HepG2 (cell line): ENCODE measurements at regions not wholly inside any gene's neighbourhood (a gene's known extent, or its start where the extent isn't known, plus 50 kb on each side); places are given as distances from the start of the nearest gene placed in this dataset.

Experiments used
- ATAC-seq: fragments of 200-7000 bp; cut with Tn5 transposase; 3 replicates; pipeline ENCODE4 v1.9.1; 2020; ENCODE audit warnings: mild to moderate bottlenecking, moderate library complexity
- BruUV-seq: library from RNA; stranded (reverse); fragments of 400-500 nt; replicated peaks from 2 replicates; lab custom pipeline; 2021; lab: Mats Ljungman, UMichigan
- CTCF ChIA-PET: fragments of 300-600 bp; formaldehyde crosslinking; extraction: SDS; loops from one replicate; lab custom pipeline; 2021; ENCODE audit warnings: low total read pairs, inconsistent platforms, low intra/inter-chr PET ratio; lab: Yijun Ruan, JAX
- POLR2A ChIA-PET: fragments of 350-600 bp; sonication (Branson Sonifier 250); formaldehyde crosslinking; loops from one replicate; lab custom pipeline; 2020; ENCODE audit warnings: antibody characterized with exemption, inconsistent platforms; lab: Yijun Ruan, JAX
- DNase-seq: peaks from one replicate; pipeline ENCODE4 v3.0.0-alpha.2; 2015; ENCODE audit warnings: low spot score
- FAIRE-seq: peaks from 3 replicates; lab custom pipeline; 2011; peaks lifted over from hg19 to GRCh38; lab: Jason Lieb, UNC
- H2AFZ ChIP-seq: one replicate; pipeline ENCODE4 v1.6.1; 2011; ENCODE audit warnings: low read length, inconsistent platforms
- H3K27ac ChIP-seq: fragments of 300-600 bp; 3 replicates; pipeline ENCODE4 v1.8.0; 2011; ENCODE audit warnings: mixed run types, mild to moderate bottlenecking, mixed read lengths, low read length, inconsistent platforms; ENCODE audit not compliant: insufficient read depth; ENCODE audit errors: extremely low read length
- H3K27me3 ChIP-seq, 2 experiments: fragments of 200-600 bp in 1 of 2; 2 replicates in 1 of 2; 3 replicates in 1 of 2; pipeline versions ENCODE4 v1.6.0 to v1.8.0; 2011; ENCODE audit warnings: low read length in 2 of 2, mild to moderate bottlenecking in 2 of 2, moderate library complexity in 2 of 2, inconsistent platforms in 1 of 2; ENCODE audit not compliant: insufficient read depth in 2 of 2, control insufficient read depth in 1 of 2
- H3K36me3 ChIP-seq, 2 experiments: fragments of 200-600 bp in 1 of 2; replicated peaks in 1 of 2; 2 replicates in 1 of 2; 3 replicates in 1 of 2; pipeline versions ENCODE4 v1.5.1 to v1.8.0; 2011; ENCODE audit warnings: low read length in 2 of 2, inconsistent platforms in 1 of 2; ENCODE audit not compliant: insufficient read depth in 2 of 2, control insufficient read depth in 1 of 2
- H3K4me1 ChIP-seq: 2 replicates; pipeline ENCODE4 v1.5.1; 2012; ENCODE audit warnings: low read length, inconsistent platforms; ENCODE audit not compliant: insufficient read depth
- H3K4me2 ChIP-seq: 2 replicates; pipeline ENCODE4 v1.6.0; 2011; ENCODE audit warnings: low read depth, low read length, inconsistent platforms
- H3K4me3 ChIP-seq, 3 experiments: fragments of 200-600 bp in 1 of 3; sonication (generic), shearing (Covaris generic) in 1 of 3; replicated peaks in 1 of 3; 2 replicates each; pipeline ENCODE4 v1.5.1; 2011 to 2016; ENCODE audit warnings: low read length in 3 of 3, inconsistent platforms in 2 of 3, low read depth in 2 of 3, mild to moderate bottlenecking in 2 of 3, control low read depth in 1 of 3, mixed read lengths in 1 of 3; ENCODE audit not compliant: insufficient read depth in 1 of 3
- H3K79me2 ChIP-seq: one replicate; pipeline ENCODE4 v1.6.1; 2011; ENCODE audit warnings: low read length, inconsistent platforms; ENCODE audit not compliant: insufficient read depth
- H3K9ac ChIP-seq: 2 replicates; pipeline ENCODE4 v1.6.0; 2011; ENCODE audit warnings: mild to moderate bottlenecking, low read depth, low read length, inconsistent platforms; ENCODE audit not compliant: insufficient read depth
- H3K9me3 ChIP-seq: 2 replicates; pipeline ENCODE4 v1.5.1; 2012; ENCODE audit warnings: mild to moderate bottlenecking, low read length
- H4K20me1 ChIP-seq: 2 replicates; pipeline ENCODE4 v1.6.0; 2011; ENCODE audit warnings: inconsistent platforms, mild to moderate bottlenecking, low read length, moderate library complexity; ENCODE audit not compliant: insufficient read depth
- CAMTA2 ChIP-seq: sonication (generic); formaldehyde crosslinking; IDR thresholded peaks from 2 replicates; pipeline ENCODE4 v1.4.0; 2020; ENCODE audit warnings: mild to moderate bottlenecking, missing genetic modification reagents, borderline replicate concordance
- KAT8 ChIP-seq: IDR thresholded peaks from 2 replicates; pipeline ENCODE4 v1.6.1; 2016; ENCODE audit warnings: missing genetic modification reagents, missing compliant biosample characterization
- KDM1A ChIP-seq: IDR thresholded peaks from 2 replicates; pipeline ENCODE4 v1.6.1; 2016; ENCODE audit warnings: missing compliant biosample characterization
- SETDB1 ChIP-seq: sonication (generic); formaldehyde crosslinking; IDR thresholded peaks from 2 replicates; pipeline ENCODE4 v1.5.1; 2020; ENCODE audit warnings: missing genetic modification reagents, mild to moderate bottlenecking, borderline replicate concordance
- SP140L ChIP-seq: sonication (generic); formaldehyde crosslinking; IDR thresholded peaks from 2 replicates; pipeline ENCODE4 v1.4.0; 2020; ENCODE audit warnings: missing genetic modification reagents, borderline replicate concordance
- ZNF124 ChIP-seq: sonication (generic); formaldehyde crosslinking; IDR thresholded peaks from 2 replicates; pipeline ENCODE4 v1.4.0; 2020; ENCODE audit warnings: missing genetic modification reagents
- ZNF572 ChIP-seq: sonication (generic); formaldehyde crosslinking; IDR thresholded peaks from 2 replicates; pipeline ENCODE4 v1.5.1; 2020; ENCODE audit warnings: mild to moderate bottlenecking, missing genetic modification reagents
- ZSCAN25 ChIP-seq: sonication (generic); formaldehyde crosslinking; IDR thresholded peaks from 2 replicates; pipeline ENCODE4 v1.8.0; 2022; ENCODE audit warnings: mild to moderate bottlenecking, missing genetic modification reagents
- ZZZ3 ChIP-seq: sonication (generic); formaldehyde crosslinking; IDR thresholded peaks from 2 replicates; pipeline ENCODE4 v1.4.0; 2020; ENCODE audit warnings: missing genetic modification reagents, mild to moderate bottlenecking, borderline replicate concordance
- WGBS: methylation state at CpG from one replicate; pipeline ENCODE4 v1.1.6; 2017; ENCODE audit warnings: low lambda C conversion rate; 5-methylcytosine and 5-hydroxymethylcytosine counted together
- in situ Hi-C: cut with HindIII; loops from 2 replicates; pipeline ENCODE4 v1.10.0; 2017; ENCODE audit warnings: low pct_unique_long_range_greater_than_20kb; ENCODE audit not compliant: extremely low pct_ligation_motif_present
- intact Hi-C: fragments of 100-400 bp; cut with micrococcal nuclease; formaldehyde crosslinking; loops from one replicate; pipeline ENCODE4 v1.10.0; 2022; ENCODE audit not compliant: unreplicated experiment
- TF ChIP-seq, protein P1 (sequence below), 2 experiments: fragments of 450-650 bp in 1 of 2; sonication (generic) in 1 of 2; formaldehyde crosslinking in 1 of 2; IDR thresholded peaks; 2 replicates each; pipeline versions ENCODE4 v1.6.1 to v1.8.0; 2016 to 2022; ENCODE audit warnings: antibody characterized with exemption in 1 of 2, mild to moderate bottlenecking in 1 of 2, missing genetic modification reagents in 1 of 2
- TF ChIP-seq, protein P2 (sequence below): IDR thresholded peaks from 2 replicates; pipeline ENCODE4 v1.6.1; 2016; ENCODE audit warnings: control low read depth
- TF ChIP-seq, protein P3 (sequence below): sonication (generic); formaldehyde crosslinking; IDR thresholded peaks from 2 replicates; pipeline ENCODE4 v1.4.0; 2020; ENCODE audit warnings: mild to moderate bottlenecking, missing genetic modification reagents, borderline replicate concordance

DNA sequence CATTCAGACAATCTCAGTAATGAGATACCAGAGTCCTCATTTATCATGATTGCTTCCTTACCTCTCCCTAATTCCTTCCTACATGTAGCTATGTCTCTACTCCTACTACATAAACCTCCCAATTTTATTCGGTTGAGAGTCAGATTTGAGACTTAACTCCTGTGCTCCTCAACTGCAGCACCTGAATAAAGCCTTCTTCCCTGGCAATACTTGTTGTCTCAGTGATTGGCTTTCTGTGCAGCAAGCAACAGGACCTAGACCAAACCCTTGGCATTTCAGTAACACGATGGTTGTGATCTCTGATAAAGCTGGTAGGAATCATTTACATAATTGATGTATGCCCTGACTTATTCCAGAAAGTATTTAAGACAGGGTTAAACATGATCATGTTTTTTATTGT lies 106.7 kb upstream of the NANOGP8 start:
- H2AFZ ChIP-seq: no peak overlapping the region
- H3K36me3 ChIP-seq: no peaks in the 10 kb centered on the region
- ATAC-seq (no peak), DNase-seq (no peak), FAIRE-seq (no peak)
- POLR2A ChIA-PET: no interaction called here
- intact Hi-C loops (no loop called here), in situ Hi-C loops (no loop called here)
- BruUV-seq: no TSS peak
- no peak overlapping the region for H3K27ac ChIP-seq
- no peaks in the 10 kb centered on the region for H3K4me1 ChIP-seq
- no peaks in the 10 kb centered on the region for H4K20me1 ChIP-seq
- H3K79me2 ChIP-seq: no peaks in the 10 kb centered on the region
- no peak overlapping the region for H3K9ac ChIP-seq
- H3K4me2 ChIP-seq: no peak overlapping the region
- no peak overlapping the region for H3K4me3 ChIP-seq
- 8% methylated on average over 2 of the region's 2 CpGs for WGBS
- CTCF ChIA-PET: no interaction called here
- H3K9me3 ChIP-seq: peaks cover 26% of the 10 kb centered on the region
- no peaks in the 10 kb centered on the region for H3K27me3 ChIP-seq
- TF ChIP-seq, protein P1, sequence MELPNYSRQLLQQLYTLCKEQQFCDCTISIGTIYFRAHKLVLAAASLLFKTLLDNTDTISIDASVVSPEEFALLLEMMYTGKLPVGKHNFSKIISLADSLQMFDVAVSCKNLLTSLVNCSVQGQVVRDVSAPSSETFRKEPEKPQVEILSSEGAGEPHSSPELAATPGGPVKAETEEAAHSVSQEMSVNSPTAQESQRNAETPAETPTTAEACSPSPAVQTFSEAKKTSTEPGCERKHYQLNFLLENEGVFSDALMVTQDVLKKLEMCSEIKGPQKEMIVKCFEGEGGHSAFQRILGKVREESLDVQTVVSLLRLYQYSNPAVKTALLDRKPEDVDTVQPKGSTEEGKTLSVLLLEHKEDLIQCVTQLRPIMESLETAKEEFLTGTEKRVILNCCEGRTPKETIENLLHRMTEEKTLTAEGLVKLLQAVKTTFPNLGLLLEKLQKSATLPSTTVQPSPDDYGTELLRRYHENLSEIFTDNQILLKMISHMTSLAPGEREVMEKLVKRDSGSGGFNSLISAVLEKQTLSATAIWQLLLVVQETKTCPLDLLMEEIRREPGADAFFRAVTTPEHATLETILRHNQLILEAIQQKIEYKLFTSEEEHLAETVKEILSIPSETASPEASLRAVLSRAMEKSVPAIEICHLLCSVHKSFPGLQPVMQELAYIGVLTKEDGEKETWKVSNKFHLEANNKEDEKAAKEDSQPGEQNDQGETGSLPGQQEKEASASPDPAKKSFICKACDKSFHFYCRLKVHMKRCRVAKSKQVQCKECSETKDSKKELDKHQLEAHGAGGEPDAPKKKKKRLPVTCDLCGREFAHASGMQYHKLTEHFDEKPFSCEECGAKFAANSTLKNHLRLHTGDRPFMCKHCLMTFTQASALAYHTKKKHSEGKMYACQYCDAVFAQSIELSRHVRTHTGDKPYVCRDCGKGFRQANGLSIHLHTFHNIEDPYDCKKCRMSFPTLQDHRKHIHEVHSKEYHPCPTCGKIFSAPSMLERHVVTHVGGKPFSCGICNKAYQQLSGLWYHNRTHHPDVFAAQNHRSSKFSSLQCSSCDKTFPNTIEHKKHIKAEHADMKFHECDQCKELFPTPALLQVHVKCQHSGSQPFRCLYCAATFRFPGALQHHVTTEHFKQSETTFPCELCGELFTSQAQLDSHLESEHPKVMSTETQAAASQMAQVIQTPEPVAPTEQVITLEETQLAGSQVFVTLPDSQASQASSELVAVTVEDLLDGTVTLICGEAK (IDR thresholded peaks at IDR 0.05): no peak
- TF ChIP-seq, protein P1 (CRISPR knock-in tag; IDR thresholded peaks at IDR 0.05): no peak
- TF ChIP-seq CAMTA2 (no peak), ZNF124 (CRISPR knock-in tag) (peak; percentile 100), KDM1A (no peak), SP140L (CRISPR knock-in tag) (no peak), KAT8 (CRISPR knock-in tag) (no peak), ZSCAN25 (no peak), SETDB1 (CRISPR knock-in tag) (peak; percentile 32; the same call in 1 of the 2 replicates), ZZZ3 (CRISPR knock-in tag) (no peak), ZNF572 (CRISPR knock-in tag) (no peak)
- TF ChIP-seq, protein P2, sequence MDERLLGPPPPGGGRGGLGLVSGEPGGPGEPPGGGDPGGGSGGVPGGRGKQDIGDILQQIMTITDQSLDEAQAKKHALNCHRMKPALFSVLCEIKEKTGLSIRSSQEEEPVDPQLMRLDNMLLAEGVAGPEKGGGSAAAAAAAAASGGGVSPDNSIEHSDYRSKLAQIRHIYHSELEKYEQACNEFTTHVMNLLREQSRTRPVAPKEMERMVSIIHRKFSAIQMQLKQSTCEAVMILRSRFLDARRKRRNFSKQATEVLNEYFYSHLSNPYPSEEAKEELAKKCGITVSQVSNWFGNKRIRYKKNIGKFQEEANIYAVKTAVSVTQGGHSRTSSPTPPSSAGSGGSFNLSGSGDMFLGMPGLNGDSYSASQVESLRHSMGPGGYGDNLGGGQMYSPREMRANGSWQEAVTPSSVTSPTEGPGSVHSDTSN (CRISPR knock-in tag): no peak
- TF ChIP-seq, protein P3, sequence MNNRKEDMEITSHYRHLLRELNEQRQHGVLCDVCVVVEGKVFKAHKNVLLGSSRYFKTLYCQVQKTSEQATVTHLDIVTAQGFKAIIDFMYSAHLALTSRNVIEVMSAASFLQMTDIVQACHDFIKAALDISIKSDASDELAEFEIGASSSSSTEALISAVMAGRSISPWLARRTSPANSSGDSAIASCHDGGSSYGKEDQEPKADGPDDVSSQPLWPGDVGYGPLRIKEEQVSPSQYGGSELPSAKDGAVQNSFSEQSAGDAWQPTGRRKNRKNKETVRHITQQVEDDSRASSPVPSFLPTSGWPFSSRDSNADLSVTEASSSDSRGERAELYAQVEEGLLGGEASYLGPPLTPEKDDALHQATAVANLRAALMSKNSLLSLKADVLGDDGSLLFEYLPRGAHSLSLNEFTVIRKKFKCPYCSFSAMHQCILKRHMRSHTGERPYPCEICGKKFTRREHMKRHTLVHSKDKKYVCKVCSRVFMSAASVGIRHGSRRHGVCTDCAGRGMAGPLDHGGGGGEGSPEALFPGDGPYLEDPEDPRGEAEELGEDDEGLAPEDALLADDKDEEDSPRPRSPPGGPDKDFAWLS (CRISPR knock-in tag): no peak
